DND-41 (cell line): ENCODE measurements at regions not wholly inside any gene's neighbourhood (a gene's known extent, or its start where the extent isn't known, plus 50 kb on each side); places are given as distances from the start of the nearest gene placed in this dataset.

Experiments
- ATAC-seq: fragments of 200-7000 bp; cut with Tn5 transposase; 3 replicates; pipeline ENCODE4 v1.9.1; 2021; ENCODE audit warnings: low read depth; ENCODE audit not compliant: insufficient read depth
- DNase-seq: peaks from one replicate; pipeline ENCODE4 v3.0.0-alpha.2; 2020
- H2AFZ ChIP-seq: 2 replicates; pipeline ENCODE4 v1.6.0; 2012; ENCODE audit warnings: low read depth, low read length
- H3K27ac ChIP-seq: 2 replicates; pipeline ENCODE4 v1.5.1; 2012; ENCODE audit warnings: low read length, inconsistent platforms
- H3K27me3 ChIP-seq: fragments of 200-600 bp; sonication (generic); 2 replicates; pipeline ENCODE4 v1.6.0; 2012; ENCODE audit warnings: low read length, mild to moderate bottlenecking, inconsistent platforms; ENCODE audit not compliant: insufficient read depth, poor library complexity
- H3K36me3 ChIP-seq: 2 replicates; pipeline ENCODE4 v1.5.1; 2012; ENCODE audit warnings: low read length, inconsistent platforms; ENCODE audit not compliant: insufficient read depth
- H3K4me1 ChIP-seq: 2 replicates; pipeline ENCODE4 v1.5.1; 2012; ENCODE audit warnings: mild to moderate bottlenecking, low read length; ENCODE audit not compliant: insufficient read depth
- H3K4me2 ChIP-seq: 2 replicates; pipeline ENCODE4 v1.6.0; 2012; ENCODE audit warnings: mild to moderate bottlenecking, moderate library complexity, low read length, inconsistent platforms; ENCODE audit not compliant: insufficient read depth
- H3K4me3 ChIP-seq, 2 experiments: fragments of 200-600 bp in 1 of 2; shearing (Covaris generic) in 1 of 2; 2 replicates each; pipeline ENCODE4 v1.5.1; 2012 to 2016; ENCODE audit warnings: inconsistent platforms in 2 of 2, low read length in 2 of 2, mild to moderate bottlenecking in 2 of 2, low read depth in 1 of 2, moderate library complexity in 1 of 2
- H3K79me2 ChIP-seq: 2 replicates; pipeline ENCODE4 v1.6.0; 2012; ENCODE audit warnings: low read length, inconsistent platforms; ENCODE audit not compliant: insufficient read depth
- H3K9ac ChIP-seq: 2 replicates; pipeline ENCODE4 v1.6.0; 2012; ENCODE audit warnings: low read depth, mild to moderate bottlenecking, inconsistent platforms, low read length, moderate library complexity
- H3K9me3 ChIP-seq: 2 replicates; pipeline ENCODE4 v1.5.1; 2012; ENCODE audit warnings: low read length, moderate library complexity, mild to moderate bottlenecking, inconsistent platforms; ENCODE audit not compliant: insufficient read depth, severe bottlenecking
- H4K20me1 ChIP-seq: 2 replicates; pipeline ENCODE4 v1.6.0; 2012; ENCODE audit warnings: low read length; ENCODE audit not compliant: insufficient read depth
- CTCF ChIP-seq: IDR thresholded peaks from 2 replicates; pipeline ENCODE4 v1.5.1; 2012; ENCODE audit warnings: borderline replicate concordance, low read length, moderate library complexity, mild to moderate bottlenecking; ENCODE audit not compliant: poor library complexity, severe bottlenecking; ENCODE audit errors: extremely low read depth
- EZH2 ChIP-seq: IDR thresholded peaks from 3 replicates; pipeline ENCODE4 v1.6.1; 2012; ENCODE audit warnings: borderline replicate concordance, low read depth, mild to moderate bottlenecking, moderate library complexity, low read length, inconsistent platforms; ENCODE audit not compliant: severe bottlenecking

GRCh38 chr4:83832110-83832825 lies 296.4 kb downstream of the GPAT3 start:
- Histone ChIP-seq H3K27me3 (no peaks in the 10 kb centered on the region), H3K79me2 (no peaks in the 10 kb centered on the region), H3K4me2 (no peak overlapping the region), H3K9me3 (no peaks in the 10 kb centered on the region), H2AFZ (no peak overlapping the region), H3K9ac (no peak overlapping the region), H3K4me1 (no peaks in the 10 kb centered on the region), H3K27ac (no peak overlapping the region), H4K20me1 (no peaks in the 10 kb centered on the region), H3K4me3 (no peak overlapping the region), H3K36me3 (no peaks in the 10 kb centered on the region)
- TF ChIP-seq EZH2 (no peak), CTCF (no peak)
- ATAC-seq (no peak), DNase-seq (no peak)

- H3K79me2 ChIP-seq: no peaks in the 10 kb centered on the region
- no peak overlapping the region for H3K27ac ChIP-seq
- ATAC-seq (no peak), DNase-seq (no peak)
- TF ChIP-seq CTCF: no peak
- no peak for TF ChIP-seq EZH2
- no peak overlapping the region for H3K4me3 ChIP-seq
- no peaks in the 10 kb centered on the region for H4K20me1 ChIP-seq
- no peak overlapping the region for H3K4me2 ChIP-seq
- no peak overlapping the region for H2AFZ ChIP-seq
- no peaks in the 10 kb centered on the region for H3K4me1 ChIP-seq
- H3K9me3 ChIP-seq: no peaks in the 10 kb centered on the region
- H3K9ac ChIP-seq: no peak overlapping the region
- H3K27me3 ChIP-seq: no peaks in the 10 kb centered on the region
- H3K36me3 ChIP-seq: no peaks in the 10 kb centered on the region
These were observed 295.7 kb downstream of the GPAT3 start for GRCh38 chr4:83831588-83831987.

- Histone ChIP-seq H3K9ac (no peak overlapping the region), H3K9me3 (no peaks in the 10 kb centered on the region), H3K27ac (no peak overlapping the region), H3K4me3 (no peak overlapping the region), H3K36me3 (no peaks in the 10 kb centered on the region), H3K27me3 (no peaks in the 10 kb centered on the region), H3K79me2 (no peaks in the 10 kb centered on the region), H3K4me1 (no peaks in the 10 kb centered on the region), H2AFZ (no peak overlapping the region), H3K4me2 (no peak overlapping the region), H4K20me1 (no peaks in the 10 kb centered on the region)
- no peak for DNase-seq
- no peak for TF ChIP-seq EZH2
- TF ChIP-seq CTCF: no peak
- no peak for ATAC-seq
These were observed 294.4 kb downstream of the GPAT3 start for GRCh38 chr4:83830138-83830888.
